BJ (cell line): ENCODE measurements at regions not wholly inside any gene's neighbourhood (a gene's known extent, or its start where the extent isn't known, plus 50 kb on each side); places are given as distances from the start of the nearest gene placed in this dataset.

Source experiments
- CTCF ChIA-PET: fragments of 350-600 bp; formaldehyde crosslinking; extraction: SDS; loops from one replicate; lab custom pipeline; 2021; ENCODE audit warnings: antibody characterized with exemption, inconsistent platforms; lab: Yijun Ruan, JAX
- POLR2A ChIA-PET: fragments of 300-600 bp; sonication (Branson Sonifier 250); formaldehyde crosslinking; extraction: SDS; loops from one replicate; lab custom pipeline; 2021; ENCODE audit warnings: antibody characterized with exemption; lab: Charles Lee
- DNase-seq: peaks from one replicate; pipeline ENCODE4 v3.0.0-alpha.2; 2011; ENCODE audit warnings: low read depth
- H3K27me3 ChIP-seq: 2 replicates; pipeline ENCODE4 v1.6.0; 2011; ENCODE audit warnings: low read length; ENCODE audit not compliant: control insufficient read depth, insufficient read depth
- H3K36me3 ChIP-seq: 2 replicates; pipeline ENCODE4 v1.5.1; 2011; ENCODE audit warnings: low read length; ENCODE audit not compliant: control insufficient read depth, insufficient read depth
- H3K4me3 ChIP-seq: 2 replicates; pipeline ENCODE4 v1.5.1; 2011; ENCODE audit warnings: low read depth, mild to moderate bottlenecking, control low read depth, low read length
- CTCF ChIP-seq: IDR thresholded peaks from 2 replicates; pipeline ENCODE4 v1.5.1; 2011; ENCODE audit warnings: low read depth, mild to moderate bottlenecking, control low read depth, inconsistent platforms, low read length, moderate library complexity; ENCODE audit not compliant: insufficient read depth

GRCh38 chr2:128446874-128447537 is 128.3 kb upstream of the HS6ST1 start:
- TF ChIP-seq CTCF = no peak
- H3K27me3 ChIP-seq = no peaks in the 10 kb centered on the region
- no peak for DNase-seq
- no peaks in the 10 kb centered on the region for H3K36me3 ChIP-seq
- POLR2A ChIA-PET = no interaction called here
- H3K4me3 ChIP-seq = no peak overlapping the region
- CTCF ChIA-PET = no interaction called here

GRCh38 chr2:128447538-128447995 is 128.9 kb upstream of the HS6ST1 start:
- no peak for DNase-seq
- Histone ChIP-seq H3K4me3 (no peak overlapping the region), H3K27me3 (no peaks in the 10 kb centered on the region), H3K36me3 (no peaks in the 10 kb centered on the region)
- CTCF ChIA-PET = no interaction called here
- POLR2A ChIA-PET = no interaction called here
- TF ChIP-seq CTCF = no peak

DNA sequence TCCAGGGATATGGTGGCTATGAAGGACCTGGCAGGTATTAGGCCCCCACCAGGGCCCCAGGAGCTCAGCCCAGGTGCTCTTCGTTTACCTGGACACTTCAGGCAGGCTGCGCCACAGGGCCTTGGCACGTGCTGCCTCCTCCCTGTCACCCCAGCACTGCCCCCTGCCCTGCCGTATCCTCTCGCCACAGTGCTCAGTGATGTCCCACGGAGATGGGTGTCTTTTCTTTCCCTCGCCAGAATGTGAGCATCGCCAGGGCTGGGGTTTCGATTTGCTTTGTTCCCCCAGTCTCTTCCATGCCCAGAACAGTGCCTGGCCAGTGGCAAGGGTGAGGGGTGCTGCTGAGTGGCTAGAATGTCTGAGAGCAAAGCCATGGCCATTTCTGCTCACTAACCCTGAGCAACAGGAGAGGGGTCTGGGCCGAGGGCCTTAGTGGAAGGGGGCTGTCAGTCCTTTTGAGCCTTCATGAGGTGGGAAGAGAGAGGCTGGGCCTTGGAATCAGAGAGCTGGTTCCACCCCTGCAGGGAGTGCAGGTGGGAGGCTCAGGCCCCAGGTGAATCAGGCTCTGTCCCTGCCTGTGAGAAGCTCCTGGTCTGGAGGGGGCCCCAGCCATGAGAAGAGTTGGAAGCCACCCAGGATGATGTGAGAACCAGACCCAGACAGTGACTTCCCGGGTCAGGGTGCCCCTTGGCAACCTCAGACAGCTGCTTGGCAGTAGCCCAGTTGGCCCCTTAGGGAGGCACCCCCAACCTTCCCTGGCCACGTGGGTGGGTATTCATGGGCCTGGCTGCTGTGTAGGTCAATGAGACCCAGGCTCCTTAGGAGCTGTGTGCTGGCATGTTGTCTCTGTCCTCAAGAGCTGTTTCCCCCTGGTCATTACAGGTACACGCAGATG is 129.9 kb upstream of the HS6ST1 start:
- DNase-seq = no peak
- no peak overlapping the region for H3K4me3 ChIP-seq
- CTCF ChIA-PET = no interaction called here
- H3K27me3 ChIP-seq = no peaks in the 10 kb centered on the region
- POLR2A ChIA-PET = no interaction called here
- no peak for TF ChIP-seq CTCF
- H3K36me3 ChIP-seq = no peaks in the 10 kb centered on the region

DNA sequence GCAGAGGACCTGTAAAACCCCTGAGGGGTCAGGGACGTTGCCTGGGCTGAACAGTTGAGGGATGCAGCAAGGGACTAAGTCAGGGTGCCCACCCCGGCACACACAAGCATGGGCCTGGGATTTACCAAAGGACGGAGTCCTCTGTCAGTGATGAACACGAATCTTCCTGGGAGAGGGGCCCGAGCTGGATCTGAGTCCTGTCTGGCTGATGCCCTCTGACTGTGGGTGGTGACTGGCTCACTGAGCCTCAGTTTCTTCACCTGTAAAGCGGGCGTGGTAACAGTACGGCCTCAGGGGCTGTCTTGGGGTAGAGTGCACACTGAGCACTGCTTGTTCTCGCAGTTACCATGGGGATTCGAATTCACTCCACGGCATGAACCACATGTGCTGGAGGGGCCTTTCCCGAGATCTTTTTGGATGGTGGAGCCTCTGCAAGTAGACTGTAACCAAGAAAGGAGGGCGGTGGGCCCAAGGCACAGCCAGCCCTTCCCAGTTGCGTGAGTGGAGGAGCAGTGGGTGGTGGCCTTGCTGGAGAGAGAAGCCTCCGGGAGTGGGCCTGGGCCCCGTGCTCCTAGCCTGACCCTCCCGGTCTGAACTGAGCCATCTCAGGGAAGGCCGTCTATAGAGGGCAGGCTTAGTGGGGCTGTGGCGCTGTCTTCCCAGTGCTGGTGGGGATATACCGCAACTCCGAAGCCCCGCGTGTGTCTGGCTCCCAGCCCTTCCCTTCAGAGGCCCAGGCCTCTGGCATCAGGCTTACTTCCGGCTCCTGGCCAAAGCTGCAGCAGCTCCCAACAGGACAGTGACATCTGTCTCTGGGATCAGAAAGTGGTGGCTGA is 130.8 kb upstream of the HS6ST1 start:
- ChIA-PET POLR2A (no interaction called here), CTCF (no interaction called here)
- H3K27me3 ChIP-seq = peaks cover 2% of the 10 kb centered on the region
- no peak overlapping the region for H3K4me3 ChIP-seq
- H3K36me3 ChIP-seq = no peaks in the 10 kb centered on the region
- no peak for DNase-seq
- no peak for TF ChIP-seq CTCF
